GM23338 (cell line): ENCODE measurements at regions not wholly inside any gene's neighbourhood (a gene's known extent, or its start where the extent isn't known, plus 50 kb on each side); places are given as distances from the start of the nearest gene placed in this dataset.
A peak's percentile ranks its signal among the peaks of the same experiment; 100 is the strongest.

Experiments used
- ATAC-seq: fragments of 200-7000 bp; cut with Tn5 transposase; 3 replicates; pipeline ENCODE4 v1.9.1; 2020
- DNase-seq: peaks from one replicate; pipeline ENCODE4 v3.0.0-alpha.2; 2015; ENCODE audit warnings: low spot score
- H2AFZ ChIP-seq: fragments of 200-600 bp; sonication (generic); 2 replicates; pipeline ENCODE4 v1.8.0; 2016; ENCODE audit warnings: antibody characterized with exemption, mild to moderate bottlenecking, moderate library complexity
- H3F3A ChIP-seq: fragments of 200-600 bp; sonication (generic); replicated peaks from 2 replicates; pipeline ENCODE4 v1.8.0; 2017; ENCODE audit warnings: antibody characterized with exemption, mixed run types, low read depth
- H3K27ac ChIP-seq: fragments of 200-600 bp; sonication (generic); 2 replicates; pipeline ENCODE4 v1.6.1; 2016; ENCODE audit warnings: low read depth
- H3K27me3 ChIP-seq: fragments of 200-600 bp; sonication (generic); 2 replicates; pipeline ENCODE4 v1.8.0; 2016; ENCODE audit warnings: mild to moderate bottlenecking, mixed run types, moderate library complexity; ENCODE audit not compliant: insufficient read depth
- H3K36me3 ChIP-seq: fragments of 200-600 bp; sonication (generic); 2 replicates; pipeline ENCODE4 v1.8.0; 2016; ENCODE audit warnings: mild to moderate bottlenecking; ENCODE audit not compliant: insufficient read depth
- H3K4me1 ChIP-seq: fragments of 200-600 bp; sonication (generic); 2 replicates; pipeline ENCODE4 v1.8.0; 2016; ENCODE audit warnings: mild to moderate bottlenecking, moderate library complexity; ENCODE audit not compliant: insufficient read depth
- H3K4me2 ChIP-seq: fragments of 200-600 bp; sonication (generic); 2 replicates; pipeline ENCODE4 v1.7.1; 2017; ENCODE audit warnings: mixed run types
- H3K4me3 ChIP-seq: fragments of 200-600 bp; sonication (generic); 2 replicates; pipeline ENCODE4 v1.6.1; 2016; ENCODE audit warnings: mixed run types
- H3K79me2 ChIP-seq: fragments of 200-600 bp; sonication (generic); replicated peaks from 2 replicates; pipeline ENCODE4 v1.8.0; 2017; ENCODE audit warnings: mild to moderate bottlenecking; ENCODE audit not compliant: insufficient read depth
- H3K9me2 ChIP-seq: fragments of 200-600 bp; sonication (generic); 2 replicates; pipeline ENCODE4 v1.8.0; 2017; ENCODE audit not compliant: insufficient read depth
- H4K20me1 ChIP-seq: fragments of 200-600 bp; sonication (generic); replicated peaks from 2 replicates; pipeline ENCODE4 v1.8.0; 2017; ENCODE audit warnings: mild to moderate bottlenecking; ENCODE audit not compliant: insufficient read depth
- H3K27ac Mint-ChIP-seq: 2 replicates; pipeline ENCODE4 v1.8.0; 2020; ENCODE audit warnings: inconsistent platforms, mild to moderate bottlenecking, moderate library complexity, mixed read lengths
- H3K27me3 Mint-ChIP-seq: 3 replicates; pipeline ENCODE4 v1.8.0; 2022; ENCODE audit warnings: low read depth, mild to moderate bottlenecking, moderate library complexity, mixed read lengths, inconsistent platforms; ENCODE audit not compliant: insufficient read depth, poor library complexity
- H3K36me3 Mint-ChIP-seq: 3 replicates; pipeline ENCODE4 v1.8.0; 2021; ENCODE audit warnings: low read depth, mild to moderate bottlenecking, inconsistent platforms, moderate library complexity, mixed read lengths
- H3K4me1 Mint-ChIP-seq: 3 replicates; pipeline ENCODE4 v1.8.0; 2020; ENCODE audit warnings: mild to moderate bottlenecking, inconsistent platforms, mixed read lengths
- H3K4me3 Mint-ChIP-seq: 3 replicates; pipeline ENCODE4 v1.8.0; 2021; ENCODE audit warnings: moderate library complexity, mild to moderate bottlenecking, inconsistent platforms, mixed read lengths
- H3K9me3 Mint-ChIP-seq: 3 replicates; pipeline ENCODE4 v1.8.0; 2020; ENCODE audit warnings: moderate library complexity, mild to moderate bottlenecking, inconsistent platforms, mixed read lengths
- EZH2 ChIP-seq: fragments of 200-600 bp; sonication (generic); IDR thresholded peaks from one replicate; pipeline ENCODE4 v1.8.0; 2017; ENCODE audit warnings: antibody characterized with exemption, mild to moderate bottlenecking, low read depth; ENCODE audit not compliant: unreplicated experiment
- JUNB ChIP-seq: IDR thresholded peaks from one replicate; pipeline ENCODE4 v1.6.1; 2016; ENCODE audit warnings: antibody characterized with exemption; ENCODE audit not compliant: unreplicated experiment
- STAT1 ChIP-seq: IDR thresholded peaks from one replicate; pipeline ENCODE4 v1.6.1; 2016; ENCODE audit warnings: antibody characterized with exemption; ENCODE audit not compliant: unreplicated experiment
- ZNF331 ChIP-seq: fragments of 250-450 bp; sonication (Bioruptor Pico); IDR thresholded peaks from 2 replicates; pipeline ENCODE4 v1.5.0; 2020; ENCODE audit warnings: low read depth, mild to moderate bottlenecking, moderate library complexity
- TF ChIP-seq, protein P1 (sequence below): IDR thresholded peaks from one replicate; pipeline ENCODE4 v1.6.1; 2018; ENCODE audit warnings: antibody characterized with exemption; ENCODE audit not compliant: unreplicated experiment
- TF ChIP-seq, protein P2 (sequence below): fragments of 250-450 bp; sonication (Bioruptor Pico); IDR thresholded peaks from 2 replicates; pipeline ENCODE4 v1.5.0; 2020; ENCODE audit warnings: mild to moderate bottlenecking, moderate library complexity
- TF ChIP-seq, protein P3 (sequence below), 2 experiments: fragments of 200-600 bp in 1 of 2; sonication (generic) in 1 of 2; conservative IDR thresholded peaks; 2 replicates each; pipeline versions ENCODE4 v1.5.1 to v1.6.1; 2016 to 2017; ENCODE audit warnings: antibody characterized with exemption in 2 of 2, low read depth in 2 of 2, mild to moderate bottlenecking in 2 of 2, moderate library complexity in 1 of 2

DNA sequence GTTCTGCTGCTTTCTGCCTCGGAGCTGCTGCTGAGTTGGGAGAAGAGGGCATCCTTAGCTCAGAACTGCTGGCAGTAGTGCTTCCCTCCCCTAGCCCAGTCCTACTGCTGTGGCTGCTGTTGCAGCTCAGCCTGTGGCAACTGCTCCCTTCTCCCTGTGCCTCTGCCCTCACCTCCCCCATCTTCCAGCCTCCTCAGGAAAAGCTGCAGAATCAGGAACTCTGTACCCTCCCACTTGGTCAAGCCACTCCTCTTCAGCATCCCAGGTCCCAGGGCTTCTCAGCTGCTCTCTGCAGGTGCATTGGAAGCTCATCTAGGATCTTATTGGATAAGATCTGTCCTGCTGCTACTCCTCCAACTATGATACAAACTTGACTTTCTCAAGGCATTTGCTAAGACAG, 316.7 kb downstream of the BRINP2 start:
- H2AFZ ChIP-seq, result 0 out of 2 replicates have a peak overlapping the region, but pooled peaks have one; percentile 56
- Mint-ChIP-seq H3K4me3 (no peak overlapping the region), H3K9me3 (no peaks in the 10 kb centered on the region), H3K27ac (no peak overlapping the region), H3K4me1 (peaks cover 5% of the 10 kb centered on the region; the same call in 2 of the 3 replicates), H3K27me3 (peaks cover 3% of the 10 kb centered on the region), H3K36me3 (no peaks in the 10 kb centered on the region)
- no peak overlapping the region for H3K4me2 ChIP-seq
- H3K27ac ChIP-seq, result no peak overlapping the region
- TF ChIP-seq STAT1 (no peak), ZNF331 (CRISPR knock-in tag) (no peak)
- TF ChIP-seq, protein P1, sequence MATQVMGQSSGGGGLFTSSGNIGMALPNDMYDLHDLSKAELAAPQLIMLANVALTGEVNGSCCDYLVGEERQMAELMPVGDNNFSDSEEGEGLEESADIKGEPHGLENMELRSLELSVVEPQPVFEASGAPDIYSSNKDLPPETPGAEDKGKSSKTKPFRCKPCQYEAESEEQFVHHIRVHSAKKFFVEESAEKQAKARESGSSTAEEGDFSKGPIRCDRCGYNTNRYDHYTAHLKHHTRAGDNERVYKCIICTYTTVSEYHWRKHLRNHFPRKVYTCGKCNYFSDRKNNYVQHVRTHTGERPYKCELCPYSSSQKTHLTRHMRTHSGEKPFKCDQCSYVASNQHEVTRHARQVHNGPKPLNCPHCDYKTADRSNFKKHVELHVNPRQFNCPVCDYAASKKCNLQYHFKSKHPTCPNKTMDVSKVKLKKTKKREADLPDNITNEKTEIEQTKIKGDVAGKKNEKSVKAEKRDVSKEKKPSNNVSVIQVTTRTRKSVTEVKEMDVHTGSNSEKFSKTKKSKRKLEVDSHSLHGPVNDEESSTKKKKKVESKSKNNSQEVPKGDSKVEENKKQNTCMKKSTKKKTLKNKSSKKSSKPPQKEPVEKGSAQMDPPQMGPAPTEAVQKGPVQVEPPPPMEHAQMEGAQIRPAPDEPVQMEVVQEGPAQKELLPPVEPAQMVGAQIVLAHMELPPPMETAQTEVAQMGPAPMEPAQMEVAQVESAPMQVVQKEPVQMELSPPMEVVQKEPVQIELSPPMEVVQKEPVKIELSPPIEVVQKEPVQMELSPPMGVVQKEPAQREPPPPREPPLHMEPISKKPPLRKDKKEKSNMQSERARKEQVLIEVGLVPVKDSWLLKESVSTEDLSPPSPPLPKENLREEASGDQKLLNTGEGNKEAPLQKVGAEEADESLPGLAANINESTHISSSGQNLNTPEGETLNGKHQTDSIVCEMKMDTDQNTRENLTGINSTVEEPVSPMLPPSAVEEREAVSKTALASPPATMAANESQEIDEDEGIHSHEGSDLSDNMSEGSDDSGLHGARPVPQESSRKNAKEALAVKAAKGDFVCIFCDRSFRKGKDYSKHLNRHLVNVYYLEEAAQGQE, result no peak
- no peaks in the 10 kb centered on the region for H3K9me2 ChIP-seq
- no peak overlapping the region for H3K4me3 ChIP-seq
- H4K20me1 ChIP-seq, result no peaks in the 10 kb centered on the region
- peak; percentile 68 for DNase-seq
- no peaks in the 10 kb centered on the region for H3K27me3 ChIP-seq
- H3K36me3 ChIP-seq, result no peaks in the 10 kb centered on the region
- H3K79me2 ChIP-seq, result no peaks in the 10 kb centered on the region
- ATAC-seq, result peak; percentile 99
- no peaks in the 10 kb centered on the region for H3F3A ChIP-seq
- 0 out of 2 replicates have a peak, but pooled peaks cover 3% of the 10 kb centered on the region for H3K4me1 ChIP-seq

- H3K9me3 Mint-ChIP-seq, result no peaks in the 10 kb centered on the region
These were observed 310.1 kb downstream of the BRINP2 start for GRCh38 chr1:177480741-177481305.

More at GRCh38 chr1:177480741-177481305, 310.1 kb downstream of the BRINP2 start:
- ATAC-seq (no peak), DNase-seq (no peak)
- no peaks in the 10 kb centered on the region for H3K79me2 ChIP-seq
- Mint-ChIP-seq H3K27ac (no peak overlapping the region), H3K4me1 (peaks cover 6% of the 10 kb centered on the region; the same call in 1 of the 3 replicates), H3K4me3 (no peak overlapping the region), H3K36me3 (no peaks in the 10 kb centered on the region), H3K27me3 (peaks cover 1% of the 10 kb centered on the region)
- no peak overlapping the region for H3K27ac ChIP-seq
- H3K4me2 ChIP-seq, result no peak overlapping the region
- H2AFZ ChIP-seq, result no peak overlapping the region
- no peak overlapping the region for H3K4me3 ChIP-seq
- no peaks in the 10 kb centered on the region for H3K4me1 ChIP-seq
- H4K20me1 ChIP-seq, result no peaks in the 10 kb centered on the region
- H3K9me2 ChIP-seq, result no peaks in the 10 kb centered on the region
- no peaks in the 10 kb centered on the region for H3F3A ChIP-seq
- no peak for TF ChIP-seq JUNB
- TF ChIP-seq, protein P2, sequence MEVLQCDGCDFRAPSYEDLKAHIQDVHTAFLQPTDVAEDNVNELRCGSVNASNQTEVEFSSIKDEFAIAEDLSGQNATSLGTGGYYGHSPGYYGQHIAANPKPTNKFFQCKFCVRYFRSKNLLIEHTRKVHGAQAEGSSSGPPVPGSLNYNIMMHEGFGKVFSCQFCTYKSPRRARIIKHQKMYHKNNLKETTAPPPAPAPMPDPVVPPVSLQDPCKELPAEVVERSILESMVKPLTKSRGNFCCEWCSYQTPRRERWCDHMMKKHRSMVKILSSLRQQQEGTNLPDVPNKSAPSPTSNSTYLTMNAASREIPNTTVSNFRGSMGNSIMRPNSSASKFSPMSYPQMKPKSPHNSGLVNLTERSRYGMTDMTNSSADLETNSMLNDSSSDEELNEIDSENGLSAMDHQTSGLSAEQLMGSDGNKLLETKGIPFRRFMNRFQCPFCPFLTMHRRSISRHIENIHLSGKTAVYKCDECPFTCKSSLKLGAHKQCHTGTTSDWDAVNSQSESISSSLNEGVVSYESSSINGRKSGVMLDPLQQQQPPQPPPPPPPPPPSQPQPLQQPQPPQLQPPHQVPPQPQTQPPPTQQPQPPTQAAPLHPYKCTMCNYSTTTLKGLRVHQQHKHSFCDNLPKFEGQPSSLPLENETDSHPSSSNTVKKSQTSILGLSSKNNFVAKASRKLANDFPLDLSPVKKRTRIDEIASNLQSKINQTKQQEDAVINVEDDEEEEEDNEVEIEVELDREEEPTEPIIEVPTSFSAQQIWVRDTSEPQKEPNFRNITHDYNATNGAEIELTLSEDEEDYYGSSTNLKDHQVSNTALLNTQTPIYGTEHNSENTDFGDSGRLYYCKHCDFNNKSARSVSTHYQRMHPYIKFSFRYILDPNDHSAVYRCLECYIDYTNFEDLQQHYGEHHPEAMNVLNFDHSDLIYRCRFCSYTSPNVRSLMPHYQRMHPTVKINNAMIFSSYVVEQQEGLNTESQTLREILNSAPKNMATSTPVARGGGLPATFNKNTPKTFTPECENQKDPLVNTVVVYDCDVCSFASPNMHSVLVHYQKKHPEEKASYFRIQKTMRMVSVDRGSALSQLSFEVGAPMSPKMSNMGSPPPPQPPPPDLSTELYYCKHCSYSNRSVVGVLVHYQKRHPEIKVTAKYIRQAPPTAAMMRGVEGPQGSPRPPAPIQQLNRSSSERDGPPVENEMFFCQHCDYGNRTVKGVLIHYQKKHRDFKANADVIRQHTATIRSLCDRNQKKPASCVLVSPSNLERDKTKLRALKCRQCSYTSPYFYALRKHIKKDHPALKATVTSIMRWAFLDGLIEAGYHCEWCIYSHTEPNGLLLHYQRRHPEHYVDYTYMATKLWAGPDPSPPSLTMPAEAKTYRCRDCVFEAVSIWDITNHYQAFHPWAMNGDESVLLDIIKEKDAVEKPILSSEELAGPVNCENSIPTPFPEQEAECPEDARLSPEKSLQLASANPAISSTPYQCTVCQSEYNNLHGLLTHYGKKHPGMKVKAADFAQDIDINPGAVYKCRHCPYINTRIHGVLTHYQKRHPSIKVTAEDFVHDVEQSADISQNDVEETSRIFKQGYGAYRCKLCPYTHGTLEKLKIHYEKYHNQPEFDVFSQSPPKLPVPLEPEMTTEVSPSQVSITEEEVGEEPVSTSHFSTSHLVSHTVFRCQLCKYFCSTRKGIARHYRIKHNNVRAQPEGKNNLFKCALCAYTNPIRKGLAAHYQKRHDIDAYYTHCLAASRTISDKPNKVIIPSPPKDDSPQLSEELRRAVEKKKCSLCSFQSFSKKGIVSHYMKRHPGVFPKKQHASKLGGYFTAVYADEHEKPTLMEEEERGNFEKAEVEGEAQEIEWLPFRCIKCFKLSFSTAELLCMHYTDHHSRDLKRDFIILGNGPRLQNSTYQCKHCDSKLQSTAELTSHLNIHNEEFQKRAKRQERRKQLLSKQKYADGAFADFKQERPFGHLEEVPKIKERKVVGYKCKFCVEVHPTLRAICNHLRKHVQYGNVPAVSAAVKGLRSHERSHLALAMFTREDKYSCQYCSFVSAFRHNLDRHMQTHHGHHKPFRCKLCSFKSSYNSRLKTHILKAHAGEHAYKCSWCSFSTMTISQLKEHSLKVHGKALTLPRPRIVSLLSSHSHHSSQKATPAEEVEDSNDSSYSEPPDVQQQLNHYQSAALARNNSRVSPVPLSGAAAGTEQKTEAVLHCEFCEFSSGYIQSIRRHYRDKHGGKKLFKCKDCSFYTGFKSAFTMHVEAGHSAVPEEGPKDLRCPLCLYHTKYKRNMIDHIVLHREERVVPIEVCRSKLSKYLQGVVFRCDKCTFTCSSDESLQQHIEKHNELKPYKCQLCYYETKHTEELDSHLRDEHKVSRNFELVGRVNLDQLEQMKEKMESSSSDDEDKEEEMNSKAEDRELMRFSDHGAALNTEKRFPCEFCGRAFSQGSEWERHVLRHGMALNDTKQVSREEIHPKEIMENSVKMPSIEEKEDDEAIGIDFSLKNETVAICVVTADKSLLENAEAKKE, result no peak
- no peak for TF ChIP-seq EZH2
- TF ChIP-seq, protein P3, sequence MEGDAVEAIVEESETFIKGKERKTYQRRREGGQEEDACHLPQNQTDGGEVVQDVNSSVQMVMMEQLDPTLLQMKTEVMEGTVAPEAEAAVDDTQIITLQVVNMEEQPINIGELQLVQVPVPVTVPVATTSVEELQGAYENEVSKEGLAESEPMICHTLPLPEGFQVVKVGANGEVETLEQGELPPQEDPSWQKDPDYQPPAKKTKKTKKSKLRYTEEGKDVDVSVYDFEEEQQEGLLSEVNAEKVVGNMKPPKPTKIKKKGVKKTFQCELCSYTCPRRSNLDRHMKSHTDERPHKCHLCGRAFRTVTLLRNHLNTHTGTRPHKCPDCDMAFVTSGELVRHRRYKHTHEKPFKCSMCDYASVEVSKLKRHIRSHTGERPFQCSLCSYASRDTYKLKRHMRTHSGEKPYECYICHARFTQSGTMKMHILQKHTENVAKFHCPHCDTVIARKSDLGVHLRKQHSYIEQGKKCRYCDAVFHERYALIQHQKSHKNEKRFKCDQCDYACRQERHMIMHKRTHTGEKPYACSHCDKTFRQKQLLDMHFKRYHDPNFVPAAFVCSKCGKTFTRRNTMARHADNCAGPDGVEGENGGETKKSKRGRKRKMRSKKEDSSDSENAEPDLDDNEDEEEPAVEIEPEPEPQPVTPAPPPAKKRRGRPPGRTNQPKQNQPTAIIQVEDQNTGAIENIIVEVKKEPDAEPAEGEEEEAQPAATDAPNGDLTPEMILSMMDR (conservative IDR thresholded peaks at IDR 0.05; ENCODE audit: low read depth in 2 of 2), result no peak
- H3K36me3 ChIP-seq, result no peaks in the 10 kb centered on the region
- H3K27me3 ChIP-seq, result no peaks in the 10 kb centered on the region
